HG03520 (cell line): ENCODE measurements at regions not wholly inside any gene's neighbourhood (a gene's known extent, or its start where the extent isn't known, plus 50 kb on each side); places are given as distances from the start of the nearest gene placed in this dataset.
A peak's percentile ranks its signal among the peaks of the same experiment; 100 is the strongest.

Experiments used
- ATAC-seq: cut with Tn5 transposase; IDR thresholded peaks from one replicate; pipeline ENCODE4 v1.9.1; 2021; ENCODE audit warnings: mild to moderate bottlenecking, moderate library complexity; ENCODE audit not compliant: unreplicated experiment

DNA sequence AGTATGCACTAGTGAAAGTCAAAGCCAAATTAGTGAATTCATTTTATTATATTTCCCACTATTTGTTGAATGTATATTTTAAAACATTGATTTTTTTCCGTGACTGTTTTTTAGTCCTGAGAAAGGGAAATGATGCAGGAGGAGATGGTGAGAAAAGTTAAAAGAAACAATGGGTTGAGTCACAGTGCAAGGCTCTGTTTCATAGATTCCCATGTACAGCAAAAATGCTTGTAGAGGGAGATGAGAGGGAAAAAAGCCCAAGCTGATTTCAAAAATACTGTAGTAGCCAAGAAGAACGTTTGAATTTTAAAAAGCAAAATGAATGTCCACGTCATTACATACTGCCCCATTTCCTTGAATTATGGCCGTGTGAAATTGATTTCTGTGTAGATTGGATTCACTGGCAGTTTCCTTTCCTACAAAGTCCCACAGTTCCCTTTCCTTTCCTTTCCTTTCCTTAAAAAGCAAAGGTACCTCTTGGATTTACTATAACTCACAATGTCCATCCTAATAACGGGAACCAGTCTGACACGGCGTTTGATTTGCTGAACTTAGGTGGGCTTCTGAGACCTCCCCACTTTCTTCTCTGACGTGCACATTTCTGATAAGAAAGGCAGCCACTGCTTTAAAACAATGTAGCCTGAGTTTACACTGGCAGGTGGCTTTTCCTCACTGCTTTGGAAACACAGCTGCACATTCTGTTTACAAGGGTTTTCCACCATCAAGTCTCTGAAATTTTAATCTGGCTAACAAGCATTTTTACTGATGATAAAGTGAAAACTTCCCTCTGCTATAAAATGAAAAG lies 63.7 kb downstream of the SPCS3 start:
- ATAC-seq, result no peak

DNA sequence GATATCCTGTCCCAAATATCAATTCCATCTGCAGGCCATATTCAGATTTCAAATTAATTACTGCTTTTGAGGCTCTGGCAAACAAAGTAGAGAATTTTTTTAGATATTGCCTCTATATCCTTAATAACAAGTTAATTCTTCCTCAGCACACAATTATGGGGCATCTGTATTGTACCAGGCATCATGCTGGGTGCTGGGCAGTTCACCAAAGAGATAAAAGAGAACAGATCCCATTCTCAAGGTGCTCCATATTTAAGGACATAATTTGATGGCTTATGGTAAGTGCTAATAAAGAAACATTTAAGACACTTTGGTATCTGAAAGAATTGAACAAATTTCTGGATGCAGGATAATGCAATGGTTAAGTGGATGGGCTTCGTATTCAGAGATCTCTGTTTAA lies 65.8 kb downstream of the SPCS3 start:
- no peak for ATAC-seq

GRCh38 chr4:176387571-176387970 lies 67.8 kb downstream of the SPCS3 start:
- ATAC-seq, result no peak

- no peak for ATAC-seq
These were observed 73.7 kb downstream of the SPCS3 start for GRCh38 chr4:176393306-176394013.

DNA sequence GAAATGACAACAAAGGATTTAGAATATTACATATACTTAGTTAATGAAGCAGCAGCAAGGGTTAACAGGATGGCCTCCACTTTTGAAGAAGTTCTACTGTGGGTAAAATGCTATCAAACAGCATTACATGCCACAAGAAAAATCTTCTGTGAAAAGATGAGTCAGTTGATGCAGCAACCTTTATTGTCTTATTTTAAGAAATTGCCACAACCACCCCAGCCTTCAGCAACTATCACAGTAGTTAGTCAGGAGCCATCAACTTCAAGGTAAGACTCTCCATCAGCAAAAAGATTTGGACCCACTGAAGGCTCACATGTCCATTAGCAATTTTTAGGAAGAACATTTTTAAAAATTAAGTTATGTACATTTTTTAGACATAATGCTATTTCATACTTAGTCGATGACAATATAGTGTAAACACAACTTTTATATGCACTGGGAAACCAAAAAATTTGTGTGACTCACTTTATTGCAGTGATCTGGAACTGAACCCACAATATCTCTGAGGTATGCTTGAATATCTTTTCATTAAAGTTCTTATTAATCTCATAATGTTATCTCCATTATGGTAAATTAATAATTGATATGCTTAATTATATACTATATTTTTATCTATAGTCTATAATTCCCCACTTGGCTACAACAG lies 81.2 kb downstream of the SPCS3 start:
- ATAC-seq, result no peak

DNA sequence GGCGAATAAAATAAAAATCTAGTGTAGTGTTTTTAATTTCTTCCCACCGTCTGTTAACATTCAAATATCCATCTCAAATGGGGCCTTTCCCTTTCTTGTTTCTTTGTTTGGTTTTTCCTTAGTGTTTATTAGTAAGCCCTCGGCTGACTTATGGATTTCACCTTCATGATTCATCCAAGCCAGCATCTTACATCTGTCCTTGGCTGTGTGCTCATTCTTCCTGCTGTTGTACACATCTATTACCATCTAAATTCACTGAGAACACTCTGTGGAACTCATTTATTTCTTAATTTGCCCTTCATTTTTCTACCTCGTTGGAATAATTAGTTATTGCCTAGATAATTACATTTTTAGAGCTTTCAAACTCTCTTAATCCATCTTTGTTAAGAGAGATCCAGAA lies 84.9 kb downstream of the SPCS3 start:
- ATAC-seq, result no peak

DNA sequence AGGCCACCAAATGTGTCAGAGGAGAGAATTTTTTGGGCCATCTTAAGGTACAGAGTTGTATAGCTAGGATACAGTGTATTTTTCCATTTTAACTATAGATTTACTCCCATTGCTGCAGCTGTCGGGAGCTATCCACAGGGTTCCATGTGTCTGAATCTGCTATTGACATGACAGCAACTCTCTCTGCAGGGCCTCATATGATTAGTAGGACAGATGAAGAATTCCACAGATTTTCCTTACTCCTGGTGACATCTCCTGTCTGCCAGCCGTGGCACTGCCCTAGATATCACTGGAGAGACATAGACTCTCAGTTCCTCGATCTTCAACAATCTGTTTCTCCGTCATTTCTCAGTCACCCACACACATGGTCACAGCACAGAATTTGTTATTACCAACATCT lies 86.5 kb downstream of the SPCS3 start:
- ATAC-seq, result no peak

DNA sequence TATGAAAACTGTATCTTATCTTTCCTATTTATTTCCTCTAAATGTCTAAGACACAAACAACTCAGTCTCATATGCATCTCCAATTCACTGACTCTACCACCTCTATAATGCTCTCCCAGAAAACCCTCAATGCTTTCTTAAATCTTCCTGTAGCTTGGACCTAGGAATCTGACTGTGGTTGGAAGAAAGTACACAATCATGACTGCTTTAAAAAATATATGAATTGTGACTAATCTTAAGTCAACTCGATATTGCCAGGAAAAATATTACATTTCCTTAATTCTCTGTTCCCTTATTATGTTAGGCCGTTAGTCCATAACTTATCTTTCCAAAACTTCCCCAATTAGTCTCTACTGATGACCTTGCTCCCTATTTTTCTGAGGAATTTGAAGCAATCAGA lies 87.0 kb downstream of the SPCS3 start:
- no peak for ATAC-seq

DNA sequence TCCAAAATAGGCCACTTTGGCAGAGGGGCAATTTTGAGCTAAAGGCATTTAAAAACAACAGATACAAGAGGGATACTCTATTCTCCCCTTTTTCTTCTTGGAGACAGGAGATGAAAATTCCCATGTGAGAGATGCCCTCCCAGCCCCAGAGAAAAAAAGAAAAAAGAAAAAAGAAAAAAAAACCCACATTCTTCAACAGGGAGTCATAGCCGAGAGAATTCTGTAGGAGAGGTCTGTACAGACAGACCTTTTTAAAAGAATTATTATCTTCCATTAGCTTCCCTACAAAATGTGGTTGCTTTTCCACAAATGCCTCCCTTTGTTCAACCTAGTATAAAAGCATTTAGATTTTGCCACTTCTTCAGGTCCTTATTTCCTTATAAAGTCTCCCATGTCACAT lies 89.9 kb downstream of the SPCS3 start:
- no peak for ATAC-seq

GRCh38 chr4:176413171-176413570 lies 93.4 kb downstream of the SPCS3 start:
- peak; percentile 68 for ATAC-seq

GRCh38 chr4:176422001-176422400 lies 102.2 kb downstream of the SPCS3 start:
- ATAC-seq, result no peak

DNA sequence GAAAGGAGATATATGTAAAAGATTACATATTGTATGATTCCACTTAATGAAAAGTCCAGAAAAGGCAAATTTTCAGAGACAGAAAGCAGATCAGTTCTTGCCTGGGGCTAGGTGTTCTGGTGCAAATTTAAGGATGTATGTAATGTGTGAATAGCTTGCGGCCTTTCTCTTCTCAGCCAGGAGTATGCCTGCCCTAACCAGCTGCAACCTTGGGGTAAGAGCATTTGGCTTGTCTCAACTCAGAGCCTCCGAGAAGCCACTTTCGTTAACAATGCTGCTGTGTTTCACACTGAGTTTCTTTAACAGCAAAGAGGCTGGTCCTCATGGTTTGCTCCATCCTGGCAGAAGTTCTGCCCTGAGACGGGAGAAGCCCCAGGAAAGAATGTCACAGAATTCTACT lies 102.7 kb downstream of the SPCS3 start:
- no peak for ATAC-seq

GRCh38 chr4:176425035-176425434 lies 105.3 kb downstream of the SPCS3 start:
- ATAC-seq, result no peak

DNA sequence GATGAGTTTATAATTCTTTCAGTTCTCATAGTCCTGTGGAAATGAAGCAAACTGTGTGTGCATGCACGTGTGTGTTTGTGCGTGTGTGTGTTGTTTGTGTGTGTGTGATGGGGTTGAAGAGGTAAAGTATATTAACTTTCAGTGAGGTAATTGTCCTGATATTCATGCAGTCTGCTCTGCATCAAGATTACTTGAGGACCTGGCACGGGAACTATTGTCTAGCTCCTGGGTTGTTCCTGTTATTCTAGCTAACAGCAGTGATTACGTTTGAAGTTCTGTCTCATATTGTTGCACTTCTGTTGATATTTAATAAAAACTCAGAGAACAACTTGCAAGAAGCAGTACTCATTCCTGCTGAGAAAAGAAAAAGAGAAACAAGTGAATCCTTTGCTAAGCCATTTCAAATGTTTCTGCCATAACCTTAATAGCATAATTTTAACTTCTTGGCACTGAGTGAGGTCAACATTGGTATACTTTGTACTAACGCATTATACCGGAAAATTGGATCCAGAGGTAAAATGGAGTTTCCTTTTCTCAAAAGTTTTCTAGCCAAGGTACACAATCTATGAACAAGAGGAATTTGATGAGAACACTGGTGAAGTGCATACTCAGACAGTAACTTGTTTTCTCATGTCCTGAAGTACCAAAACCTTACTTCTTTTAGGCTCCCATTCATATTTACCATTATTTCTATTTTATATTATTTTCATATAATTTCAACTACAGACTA lies 113.2 kb downstream of the SPCS3 start:
- ATAC-seq, result no peak

GRCh38 chr4:176433983-176434382 lies 114.2 kb downstream of the SPCS3 start:
- ATAC-seq, result no peak

DNA sequence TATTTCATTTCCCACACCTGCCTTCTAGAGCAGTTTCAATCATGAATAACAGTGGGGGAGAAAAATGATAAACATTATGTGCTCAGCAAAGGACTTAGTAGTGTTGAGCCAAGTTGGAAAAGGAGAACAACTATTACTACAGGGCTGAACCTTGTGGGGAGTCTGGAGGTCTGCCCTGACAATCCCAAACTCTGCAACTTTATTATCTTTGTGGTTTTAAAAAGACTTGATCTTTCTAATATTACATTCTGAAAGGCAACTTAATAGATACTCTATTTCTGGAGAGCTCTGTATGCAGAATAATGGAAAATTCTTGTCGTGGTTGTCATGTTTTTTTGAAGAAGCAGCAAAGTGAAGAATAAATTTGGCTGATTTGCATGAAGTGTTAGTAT lies 116.1 kb downstream of the SPCS3 start:
- ATAC-seq, result no peak

GRCh38 chr4:176436293-176436973 lies 116.7 kb downstream of the SPCS3 start:
- ATAC-seq, result peak; percentile 54

DNA sequence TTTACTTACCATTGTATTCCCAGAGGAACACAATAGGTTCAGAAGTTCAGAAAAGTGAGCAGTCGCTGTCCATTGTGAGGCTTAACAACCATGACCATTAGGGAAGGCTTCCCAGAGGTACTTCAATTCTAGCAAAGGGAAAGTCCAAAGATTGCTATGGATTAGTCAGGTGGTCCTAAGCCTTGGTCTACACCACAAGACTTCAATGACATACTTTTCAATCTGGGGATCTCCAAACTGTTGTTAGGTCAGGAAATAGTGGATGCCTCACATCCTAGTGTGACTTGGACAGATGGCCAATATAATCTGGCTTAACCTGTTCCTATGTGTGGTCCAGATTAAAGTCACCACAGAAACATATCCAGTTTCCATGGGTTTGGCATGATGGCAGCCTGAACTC lies 118.0 kb downstream of the SPCS3 start:
- ATAC-seq, result no peak

- no peak for ATAC-seq
These were observed 118.6 kb downstream of the SPCS3 start for GRCh38 chr4:176438401-176438800.

DNA sequence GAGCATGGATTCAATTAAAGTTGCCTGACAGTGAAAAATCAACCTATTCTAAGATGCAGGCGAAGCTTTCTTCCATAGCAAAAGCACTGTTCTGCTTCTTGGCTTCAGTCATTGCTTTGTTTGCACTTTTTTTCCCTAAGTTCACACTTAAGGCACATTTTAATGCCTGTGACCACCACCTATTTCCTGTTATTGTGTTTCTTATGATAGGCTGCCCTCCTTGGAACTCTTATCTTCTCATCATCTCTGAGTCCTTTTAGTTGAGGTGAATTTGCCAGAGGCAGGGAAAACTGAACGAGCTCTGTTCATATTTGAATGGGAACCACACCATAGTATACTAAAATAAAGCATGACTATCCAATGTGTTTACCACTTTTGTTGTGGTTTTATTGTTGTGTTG lies 119.8 kb downstream of the SPCS3 start:
- no peak for ATAC-seq

GRCh38 chr4:176440698-176441097 lies 120.9 kb downstream of the SPCS3 start:
- ATAC-seq, result no peak
